ENCODE measurements at regions not wholly inside any gene's neighbourhood (a gene's known extent, or its start where the extent isn't known, plus 50 kb on each side); places are given as distances from the start of the nearest gene placed in this dataset.

- no peak for TF ChIP-seq CTCF (IDR thresholded peaks at IDR 0.05; ENCODE audit: poor library complexity)
- TF ChIP-seq EZH2 (IDR thresholded peaks at IDR 0.05; ENCODE audit: borderline replicate concordance) = no peak
These were observed 264.5 kb downstream of the TDRD3 start for GRCh38 chr13:60661521-60661920.

All from hepatocyte (in vitro differentiated cells).